ENCODE measurements at regions not wholly inside any gene's neighbourhood (a gene's known extent, or its start where the extent isn't known, plus 50 kb on each side); places are given as distances from the start of the nearest gene placed in this dataset.

DNA sequence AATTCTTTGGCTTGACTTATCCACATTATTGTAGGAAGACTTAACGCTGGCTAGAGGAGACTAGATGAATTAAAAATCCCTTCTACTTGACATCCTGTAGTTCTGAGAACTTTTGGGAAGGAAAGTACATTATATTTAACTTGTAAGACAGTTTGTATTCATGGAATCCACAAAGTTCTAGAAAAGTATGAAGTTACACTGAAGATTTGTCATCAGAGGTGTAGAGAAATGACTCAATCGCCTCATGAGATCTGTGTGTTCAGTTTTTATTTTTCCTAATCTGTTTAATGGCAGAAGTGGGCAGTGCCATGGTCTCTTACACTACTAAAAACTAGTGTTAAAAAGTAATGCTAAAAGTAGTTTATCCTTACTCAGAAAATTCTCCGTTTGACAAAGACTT is 89.1 kb upstream of the SMIM30 start:
- TF ChIP-seq POLR2A (IDR thresholded peaks at IDR 0.05) (no peak), CTCF (IDR thresholded peaks at IDR 0.05) (no peak), POLR2AphosphoS5 (IDR thresholded peaks at IDR 0.05) (no peak), EP300 (IDR thresholded peaks at IDR 0.05) (no peak)
